ENCODE measurements at regions not wholly inside any gene's neighbourhood (a gene's known extent, or its start where the extent isn't known, plus 50 kb on each side); places are given as distances from the start of the nearest gene placed in this dataset.

DNA sequence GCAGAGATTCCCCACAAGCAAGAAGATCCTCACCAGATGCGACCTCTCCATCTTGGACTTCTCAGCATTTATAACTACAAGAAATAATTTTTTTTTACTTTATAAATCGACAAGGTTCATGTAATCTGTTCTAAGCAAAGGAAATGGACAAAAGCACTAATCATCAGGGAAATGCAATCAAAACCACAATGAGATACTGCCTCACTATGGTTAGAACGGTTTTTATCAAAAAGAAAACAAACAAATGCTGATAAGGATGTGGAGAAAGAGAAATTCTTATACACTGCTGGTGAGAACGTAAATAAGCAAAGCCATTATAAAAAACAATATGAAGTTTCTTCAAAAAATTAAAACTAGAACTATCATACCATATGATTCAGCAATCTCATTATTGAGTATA lies 1382.6 kb downstream of the ARAP2 start:
- TF ChIP-seq, protein P1, sequence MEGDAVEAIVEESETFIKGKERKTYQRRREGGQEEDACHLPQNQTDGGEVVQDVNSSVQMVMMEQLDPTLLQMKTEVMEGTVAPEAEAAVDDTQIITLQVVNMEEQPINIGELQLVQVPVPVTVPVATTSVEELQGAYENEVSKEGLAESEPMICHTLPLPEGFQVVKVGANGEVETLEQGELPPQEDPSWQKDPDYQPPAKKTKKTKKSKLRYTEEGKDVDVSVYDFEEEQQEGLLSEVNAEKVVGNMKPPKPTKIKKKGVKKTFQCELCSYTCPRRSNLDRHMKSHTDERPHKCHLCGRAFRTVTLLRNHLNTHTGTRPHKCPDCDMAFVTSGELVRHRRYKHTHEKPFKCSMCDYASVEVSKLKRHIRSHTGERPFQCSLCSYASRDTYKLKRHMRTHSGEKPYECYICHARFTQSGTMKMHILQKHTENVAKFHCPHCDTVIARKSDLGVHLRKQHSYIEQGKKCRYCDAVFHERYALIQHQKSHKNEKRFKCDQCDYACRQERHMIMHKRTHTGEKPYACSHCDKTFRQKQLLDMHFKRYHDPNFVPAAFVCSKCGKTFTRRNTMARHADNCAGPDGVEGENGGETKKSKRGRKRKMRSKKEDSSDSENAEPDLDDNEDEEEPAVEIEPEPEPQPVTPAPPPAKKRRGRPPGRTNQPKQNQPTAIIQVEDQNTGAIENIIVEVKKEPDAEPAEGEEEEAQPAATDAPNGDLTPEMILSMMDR (conservative IDR thresholded peaks at IDR 0.05; ENCODE audit: low read length): no peak
- TF ChIP-seq EZH2phosphoT487 (IDR thresholded peaks at IDR 0.05; ENCODE audit: borderline replicate concordance): no peak

All from Loucy (cell line).